HEK293 (cell line): ENCODE measurements at regions not wholly inside any gene's neighbourhood (a gene's known extent, or its start where the extent isn't known, plus 50 kb on each side); places are given as distances from the start of the nearest gene placed in this dataset.

ENCODE experiments used
- CTCF ChIP-seq: fragments of 450-650 bp; formaldehyde crosslinking; IDR thresholded peaks from 2 replicates; pipeline ENCODE4 v1.5.1; 2016; ENCODE audit warnings: missing biosample characterization, missing genetic modification characterization
- KLF9 ChIP-seq: fragments of 450-650 bp; formaldehyde crosslinking; IDR thresholded peaks from 2 replicates; pipeline ENCODE4 v1.5.1; 2016; ENCODE audit warnings: missing biosample characterization, missing genetic modification characterization, low read depth
- MEIS1 ChIP-seq: sonication (generic); formaldehyde crosslinking; IDR thresholded peaks from 2 replicates; pipeline ENCODE4 v1.8.1; 2022; ENCODE audit warnings: missing genetic modification reagents, mild to moderate bottlenecking, borderline replicate concordance
- SETDB1 ChIP-seq: IDR thresholded peaks from one replicate; pipeline ENCODE4 v1.6.1; 2017; ENCODE audit warnings: mild to moderate bottlenecking, low read length, moderate library complexity, mixed read lengths; ENCODE audit not compliant: insufficient read length
- ZNF121 ChIP-seq: fragments of 450-650 bp; formaldehyde crosslinking; IDR thresholded peaks from 2 replicates; pipeline ENCODE4 v1.5.1; 2016; ENCODE audit warnings: missing biosample characterization, missing genetic modification characterization
- ZNF501 ChIP-seq: fragments of 450-650 bp; formaldehyde crosslinking; IDR thresholded peaks from 2 replicates; pipeline ENCODE4 v1.5.1; 2016; ENCODE audit warnings: missing biosample characterization, missing genetic modification characterization
- ZNF510 ChIP-seq: fragments of 450-650 bp; formaldehyde crosslinking; IDR thresholded peaks from 2 replicates; pipeline ENCODE4 v1.5.1; 2018; ENCODE audit warnings: mild to moderate bottlenecking, missing genetic modification characterization, missing biosample characterization; ENCODE audit not compliant: insufficient replicate concordance
- ZNF701 ChIP-seq: fragments of 450-650 bp; formaldehyde crosslinking; IDR thresholded peaks from 2 replicates; pipeline ENCODE4 v1.5.1; 2016; ENCODE audit warnings: missing biosample characterization, missing genetic modification characterization
- TF ChIP-seq, protein P1 (sequence below): fragments of 450-650 bp; formaldehyde crosslinking; IDR thresholded peaks from 2 replicates; pipeline ENCODE4 v1.5.1; 2016; ENCODE audit warnings: missing biosample characterization, missing genetic modification characterization
- TF ChIP-seq, protein P2 (sequence below): fragments of 450-650 bp; formaldehyde crosslinking; IDR thresholded peaks from 2 replicates; pipeline ENCODE4 v1.5.1; 2016; ENCODE audit warnings: missing biosample characterization, missing genetic modification characterization, borderline replicate concordance

DNA sequence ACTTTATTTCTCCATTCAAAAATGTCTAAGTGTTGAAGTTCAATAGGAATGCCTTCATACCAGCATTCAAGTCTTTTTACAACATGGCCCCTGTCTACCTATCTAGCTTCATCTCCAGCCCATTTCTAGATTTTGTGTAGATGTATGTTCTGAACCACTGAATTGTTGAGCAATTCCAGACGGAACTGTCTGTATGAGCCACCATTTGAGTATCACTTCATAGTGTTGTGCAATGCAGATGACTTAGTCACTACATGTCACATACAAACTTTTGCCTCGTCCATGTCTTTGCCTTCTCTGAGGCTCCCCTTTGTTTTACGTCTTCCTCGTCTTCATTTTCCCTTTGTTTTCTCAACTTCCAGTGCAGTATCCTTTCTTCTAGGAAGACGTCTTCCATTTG, 118.1 kb downstream of the INHBA start:
- TF ChIP-seq ZNF510 (tag by site-specific recombination) (no peak), ZNF501 (tag by site-specific recombination) (no peak), CTCF (no peak), ZNF701 (tag by site-specific recombination) (no peak), MEIS1 (CRISPR knock-in tag) (no peak), KLF9 (tag by site-specific recombination) (no peak), SETDB1 (no peak), ZNF121 (no peak)
- TF ChIP-seq, protein P1, sequence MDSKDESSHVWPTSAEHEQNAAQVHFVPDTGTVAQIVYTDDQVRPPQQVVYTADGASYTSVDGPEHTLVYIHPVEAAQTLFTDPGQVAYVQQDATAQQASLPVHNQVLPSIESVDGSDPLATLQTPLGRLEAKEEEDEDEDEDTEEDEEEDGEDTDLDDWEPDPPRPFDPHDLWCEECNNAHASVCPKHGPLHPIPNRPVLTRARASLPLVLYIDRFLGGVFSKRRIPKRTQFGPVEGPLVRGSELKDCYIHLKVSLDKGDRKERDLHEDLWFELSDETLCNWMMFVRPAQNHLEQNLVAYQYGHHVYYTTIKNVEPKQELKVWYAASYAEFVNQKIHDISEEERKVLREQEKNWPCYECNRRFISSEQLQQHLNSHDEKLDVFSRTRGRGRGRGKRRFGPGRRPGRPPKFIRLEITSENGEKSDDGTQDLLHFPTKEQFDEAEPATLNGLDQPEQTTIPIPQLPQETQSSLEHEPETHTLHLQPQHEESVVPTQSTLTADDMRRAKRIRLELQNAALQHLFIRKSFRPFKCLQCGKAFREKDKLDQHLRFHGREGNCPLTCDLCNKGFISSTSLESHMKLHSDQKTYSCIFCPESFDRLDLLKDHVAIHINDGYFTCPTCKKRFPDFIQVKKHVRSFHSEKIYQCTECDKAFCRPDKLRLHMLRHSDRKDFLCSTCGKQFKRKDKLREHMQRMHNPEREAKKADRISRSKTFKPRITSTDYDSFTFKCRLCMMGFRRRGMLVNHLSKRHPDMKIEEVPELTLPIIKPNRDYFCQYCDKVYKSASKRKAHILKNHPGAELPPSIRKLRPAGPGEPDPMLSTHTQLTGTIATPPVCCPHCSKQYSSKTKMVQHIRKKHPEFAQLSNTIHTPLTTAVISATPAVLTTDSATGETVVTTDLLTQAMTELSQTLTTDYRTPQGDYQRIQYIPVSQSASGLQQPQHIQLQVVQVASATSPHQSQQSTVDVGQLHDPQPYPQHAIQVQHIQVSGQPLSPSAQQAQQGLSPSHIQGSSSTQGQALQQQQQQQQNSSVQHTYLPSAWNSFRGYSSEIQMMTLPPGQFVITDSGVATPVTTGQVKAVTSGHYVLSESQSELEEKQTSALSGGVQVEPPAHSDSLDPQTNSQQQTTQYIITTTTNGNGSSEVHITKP, result no peak
- TF ChIP-seq, protein P2, sequence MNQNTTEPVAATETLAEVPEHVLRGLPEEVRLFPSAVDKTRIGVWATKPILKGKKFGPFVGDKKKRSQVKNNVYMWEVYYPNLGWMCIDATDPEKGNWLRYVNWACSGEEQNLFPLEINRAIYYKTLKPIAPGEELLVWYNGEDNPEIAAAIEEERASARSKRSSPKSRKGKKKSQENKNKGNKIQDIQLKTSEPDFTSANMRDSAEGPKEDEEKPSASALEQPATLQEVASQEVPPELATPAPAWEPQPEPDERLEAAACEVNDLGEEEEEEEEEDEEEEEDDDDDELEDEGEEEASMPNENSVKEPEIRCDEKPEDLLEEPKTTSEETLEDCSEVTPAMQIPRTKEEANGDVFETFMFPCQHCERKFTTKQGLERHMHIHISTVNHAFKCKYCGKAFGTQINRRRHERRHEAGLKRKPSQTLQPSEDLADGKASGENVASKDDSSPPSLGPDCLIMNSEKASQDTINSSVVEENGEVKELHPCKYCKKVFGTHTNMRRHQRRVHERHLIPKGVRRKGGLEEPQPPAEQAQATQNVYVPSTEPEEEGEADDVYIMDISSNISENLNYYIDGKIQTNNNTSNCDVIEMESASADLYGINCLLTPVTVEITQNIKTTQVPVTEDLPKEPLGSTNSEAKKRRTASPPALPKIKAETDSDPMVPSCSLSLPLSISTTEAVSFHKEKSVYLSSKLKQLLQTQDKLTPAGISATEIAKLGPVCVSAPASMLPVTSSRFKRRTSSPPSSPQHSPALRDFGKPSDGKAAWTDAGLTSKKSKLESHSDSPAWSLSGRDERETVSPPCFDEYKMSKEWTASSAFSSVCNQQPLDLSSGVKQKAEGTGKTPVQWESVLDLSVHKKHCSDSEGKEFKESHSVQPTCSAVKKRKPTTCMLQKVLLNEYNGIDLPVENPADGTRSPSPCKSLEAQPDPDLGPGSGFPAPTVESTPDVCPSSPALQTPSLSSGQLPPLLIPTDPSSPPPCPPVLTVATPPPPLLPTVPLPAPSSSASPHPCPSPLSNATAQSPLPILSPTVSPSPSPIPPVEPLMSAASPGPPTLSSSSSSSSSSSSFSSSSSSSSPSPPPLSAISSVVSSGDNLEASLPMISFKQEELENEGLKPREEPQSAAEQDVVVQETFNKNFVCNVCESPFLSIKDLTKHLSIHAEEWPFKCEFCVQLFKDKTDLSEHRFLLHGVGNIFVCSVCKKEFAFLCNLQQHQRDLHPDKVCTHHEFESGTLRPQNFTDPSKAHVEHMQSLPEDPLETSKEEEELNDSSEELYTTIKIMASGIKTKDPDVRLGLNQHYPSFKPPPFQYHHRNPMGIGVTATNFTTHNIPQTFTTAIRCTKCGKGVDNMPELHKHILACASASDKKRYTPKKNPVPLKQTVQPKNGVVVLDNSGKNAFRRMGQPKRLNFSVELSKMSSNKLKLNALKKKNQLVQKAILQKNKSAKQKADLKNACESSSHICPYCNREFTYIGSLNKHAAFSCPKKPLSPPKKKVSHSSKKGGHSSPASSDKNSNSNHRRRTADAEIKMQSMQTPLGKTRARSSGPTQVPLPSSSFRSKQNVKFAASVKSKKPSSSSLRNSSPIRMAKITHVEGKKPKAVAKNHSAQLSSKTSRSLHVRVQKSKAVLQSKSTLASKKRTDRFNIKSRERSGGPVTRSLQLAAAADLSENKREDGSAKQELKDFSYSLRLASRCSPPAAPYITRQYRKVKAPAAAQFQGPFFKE (tag by site-specific recombination), result no peak
